GM18868 (cell line): ENCODE measurements at regions not wholly inside any gene's neighbourhood (a gene's known extent, or its start where the extent isn't known, plus 50 kb on each side); places are given as distances from the start of the nearest gene placed in this dataset.

Source experiments
- ATAC-seq: cut with Tn5 transposase; IDR thresholded peaks from one replicate; pipeline ENCODE4 v1.9.1; 2021; ENCODE audit warnings: mild to moderate bottlenecking, moderate library complexity; ENCODE audit not compliant: unreplicated experiment

GRCh38 chr3:81439108-81439507 is 322.3 kb downstream of the GBE1 start:
- ATAC-seq, result no peak

- ATAC-seq, result no peak
Measured at GRCh38 chr3:81437683-81438082, 323.8 kb downstream of the GBE1 start.

DNA sequence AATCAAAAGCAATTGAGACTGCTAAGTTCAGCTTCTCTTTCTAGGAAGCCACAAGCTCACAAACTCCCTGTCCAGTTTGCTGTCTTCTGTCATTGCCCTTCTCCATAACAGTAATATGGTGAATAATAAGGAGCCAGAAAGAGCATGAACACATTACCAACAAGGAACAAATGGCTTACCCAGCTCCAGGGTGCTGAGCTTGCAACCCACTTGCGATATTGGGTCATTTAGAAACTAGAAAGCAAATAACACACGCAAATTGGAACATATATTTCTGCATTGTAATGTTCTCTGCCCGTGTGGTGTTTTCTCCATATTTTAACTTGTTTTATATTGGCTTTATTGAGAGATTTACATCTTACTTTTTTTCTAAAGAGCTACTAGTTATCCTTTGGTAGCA is 325.3 kb downstream of the GBE1 start:
- ATAC-seq, result peak; percentile 51

DNA sequence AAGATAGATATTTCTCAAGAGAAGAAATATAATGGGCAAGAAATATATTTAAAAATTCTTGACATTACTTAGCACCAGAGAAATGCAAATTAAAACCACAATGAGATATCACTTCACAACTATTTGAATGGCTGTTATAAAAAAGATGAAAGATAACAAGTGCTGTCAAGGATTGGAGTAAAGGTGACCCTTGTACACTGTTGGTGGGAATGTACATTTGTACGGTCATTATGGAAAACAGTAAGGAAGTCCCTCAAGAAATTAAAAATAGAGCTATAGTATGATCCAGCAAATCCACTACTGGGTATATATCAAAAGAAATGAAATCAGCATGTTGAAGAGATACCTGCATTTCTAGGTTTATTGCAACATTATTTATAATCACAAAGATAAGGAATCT is 326.4 kb downstream of the GBE1 start:
- no peak for ATAC-seq

GRCh38 chr3:81434161-81434560 is 327.3 kb downstream of the GBE1 start:
- no peak for ATAC-seq

GRCh38 chr3:81433675-81434074 is 327.8 kb downstream of the GBE1 start:
- no peak for ATAC-seq

DNA sequence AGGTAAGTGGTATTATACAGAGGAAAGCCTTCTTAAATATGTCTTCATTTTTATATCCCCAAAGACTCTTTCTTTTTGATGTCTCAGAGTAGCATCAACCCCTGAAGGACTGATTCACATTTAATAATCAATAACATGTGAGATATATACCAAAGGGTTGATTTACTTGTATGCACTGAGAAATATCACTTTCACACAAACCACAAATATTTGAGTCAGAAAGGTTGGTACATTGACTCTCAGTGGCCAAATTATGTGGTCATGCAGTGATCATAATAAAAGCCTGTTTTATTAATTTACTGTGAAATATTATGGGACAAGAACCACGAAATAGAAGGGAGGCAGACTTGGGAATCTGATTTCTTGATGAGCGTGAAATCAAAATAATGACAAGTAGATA is 329.0 kb downstream of the GBE1 start:
- no peak for ATAC-seq

DNA sequence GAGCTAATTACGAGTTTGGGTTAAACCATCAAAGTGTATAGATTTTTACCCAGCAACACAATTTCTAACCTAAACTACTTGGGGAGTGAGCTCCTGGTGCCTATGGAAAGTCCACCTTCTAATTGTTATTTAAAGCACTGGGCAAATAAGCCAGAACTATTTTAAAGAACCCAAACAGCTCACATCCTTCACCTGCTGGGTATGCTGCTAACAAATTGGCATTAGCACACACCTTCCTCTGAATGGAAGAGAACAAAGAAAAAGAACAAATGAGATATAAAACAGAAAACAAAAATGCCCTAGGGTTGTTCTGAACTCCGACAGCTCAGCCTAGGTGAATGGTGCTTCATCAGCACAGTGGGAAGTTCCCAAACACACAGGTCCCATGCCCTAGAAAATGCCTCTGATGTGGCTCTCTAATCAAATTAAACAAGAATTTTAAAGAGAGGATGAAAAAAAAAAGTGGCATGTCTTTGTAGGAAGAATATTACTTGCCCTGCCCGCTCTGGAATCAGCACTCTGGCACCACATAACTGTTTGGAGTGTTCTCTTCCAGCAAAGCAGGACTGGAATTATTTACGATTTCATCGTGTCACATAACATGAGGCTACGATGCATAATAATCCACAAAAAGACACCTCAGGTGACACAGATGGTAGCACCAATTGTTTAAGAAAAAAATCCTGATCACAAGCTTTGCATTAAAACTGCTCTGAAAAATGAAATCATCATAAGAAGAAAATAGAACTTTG is 334.4 kb downstream of the GBE1 start:
- no peak for ATAC-seq

DNA sequence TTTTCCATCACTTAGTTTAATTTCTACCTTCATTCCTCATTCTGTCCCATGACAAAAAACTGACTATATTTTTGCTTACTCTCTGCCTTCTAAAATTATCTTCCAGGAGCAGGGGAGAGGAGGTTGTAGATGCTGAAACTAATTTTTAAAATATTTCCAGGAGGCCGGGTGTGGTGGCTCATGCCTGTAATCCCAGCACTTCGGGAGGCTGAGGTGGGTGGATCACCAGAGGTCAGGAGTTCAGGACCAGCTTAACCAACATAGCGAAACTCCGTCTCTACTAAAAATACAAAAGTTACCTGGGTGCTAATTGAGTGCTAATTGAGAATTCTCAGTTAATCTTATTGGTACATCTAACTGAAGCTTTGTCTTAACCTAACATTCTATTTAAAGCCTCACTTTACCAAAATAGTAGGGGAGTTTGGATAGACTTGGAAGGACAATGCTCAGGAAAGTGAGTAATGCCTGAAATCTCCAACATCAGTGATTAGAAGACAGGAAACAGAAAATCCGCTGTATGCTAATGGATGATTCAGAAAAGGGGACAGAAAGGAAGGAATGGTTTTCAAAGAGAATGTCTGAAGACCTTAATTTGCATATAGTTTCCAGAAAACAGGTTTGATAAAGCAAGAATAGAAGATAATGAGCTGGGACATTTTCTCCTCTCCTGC is 336.1 kb downstream of the GBE1 start:
- no peak for ATAC-seq

DNA sequence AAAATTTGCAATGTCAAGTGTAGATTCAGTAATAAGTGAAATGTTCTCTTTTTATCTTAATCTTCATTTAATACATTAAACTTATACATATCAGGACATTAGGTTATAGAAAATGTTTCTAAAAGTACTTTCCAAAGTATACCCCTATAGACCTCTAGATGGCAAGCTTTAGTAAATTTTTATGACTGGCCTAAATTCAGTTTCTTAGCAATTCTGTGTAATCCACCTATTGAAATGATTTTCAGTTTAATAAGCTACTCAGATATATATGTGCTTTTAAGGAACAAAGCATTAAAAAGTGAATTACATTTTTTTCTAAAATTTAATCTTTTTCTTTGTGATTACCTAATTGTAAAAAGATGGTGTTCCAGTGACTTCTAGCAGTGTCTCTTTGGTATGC is 342.2 kb downstream of the GBE1 start:
- ATAC-seq, result peak; percentile 68

DNA sequence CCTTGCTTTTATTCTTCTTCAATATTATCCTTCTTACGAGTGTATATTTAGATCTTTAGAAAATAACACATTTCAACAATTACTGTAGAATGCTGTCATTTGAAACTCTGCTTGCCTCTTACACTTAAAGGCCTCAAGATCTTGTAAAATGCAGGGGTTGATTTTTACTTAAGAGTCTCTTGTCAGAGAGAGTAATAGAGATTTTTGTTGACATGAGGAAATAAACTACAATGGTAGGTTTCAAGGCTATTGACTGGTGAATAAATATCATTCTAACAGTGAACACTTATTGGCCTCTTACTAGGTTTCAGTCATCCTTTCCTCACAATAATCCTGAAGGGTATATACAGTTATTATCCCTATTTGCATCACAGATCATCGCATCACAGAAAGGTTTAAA is 344.6 kb downstream of the GBE1 start:
- ATAC-seq, result no peak

DNA sequence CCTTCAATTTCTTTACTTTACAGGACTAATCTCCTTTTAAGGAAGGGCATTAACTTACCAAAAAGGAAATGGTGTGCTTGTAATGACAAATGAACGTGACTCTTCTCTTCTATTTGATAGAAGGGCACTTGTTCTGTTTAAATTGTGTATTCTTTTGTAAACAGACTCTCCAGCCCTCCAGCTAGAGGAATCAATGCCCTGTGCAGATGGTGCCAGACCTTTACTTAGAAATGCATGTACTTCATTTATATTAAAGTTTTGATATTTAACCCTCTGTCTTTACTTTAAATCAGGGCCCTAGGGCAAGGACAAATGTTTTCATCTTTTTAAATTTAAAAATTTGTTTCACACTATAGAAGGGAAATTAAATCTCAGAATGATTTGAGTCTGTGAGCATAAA is 355.1 kb downstream of the GBE1 start:
- no peak for ATAC-seq

DNA sequence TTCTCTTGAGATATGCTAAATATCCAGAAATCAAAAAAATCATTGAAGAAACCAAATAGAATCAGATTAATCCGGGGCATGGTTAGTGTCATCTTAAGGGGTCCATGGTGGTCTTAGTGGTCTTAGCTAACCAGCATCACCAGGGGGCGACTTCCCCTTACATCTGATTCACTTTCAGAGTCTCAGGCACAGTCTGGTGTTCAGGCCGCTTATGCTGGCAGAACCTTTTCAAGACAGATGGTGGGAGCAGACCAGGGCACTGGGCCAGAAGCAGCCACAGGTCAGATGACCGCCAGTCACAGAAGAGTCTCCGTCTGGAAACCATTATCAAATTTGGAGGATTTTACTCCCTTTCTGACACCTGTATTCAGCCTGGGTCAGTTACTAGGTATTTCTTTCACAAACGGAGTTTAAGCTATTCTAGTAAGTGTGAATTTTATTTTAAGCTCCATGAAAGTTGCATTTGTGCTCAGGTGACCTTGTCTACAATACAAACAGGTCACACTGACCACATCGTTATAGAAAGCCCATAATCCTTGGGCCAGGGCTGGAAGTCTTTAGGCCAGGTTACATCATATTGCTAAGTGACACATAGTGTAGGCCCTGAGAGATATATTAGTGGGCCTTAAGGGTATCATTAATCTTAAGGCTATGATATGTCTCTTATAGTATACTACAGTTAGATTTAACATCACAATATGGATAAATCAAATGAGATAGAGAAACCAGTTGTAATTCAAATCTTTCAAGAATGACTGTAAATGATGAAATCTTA is 365.5 kb downstream of the GBE1 start:
- ATAC-seq, result peak; percentile 39

- peak; percentile 35 for ATAC-seq
Measured at GRCh38 chr3:81394651-81395524, 366.6 kb downstream of the GBE1 start.

GRCh38 chr3:81393251-81393650 is 368.2 kb downstream of the GBE1 start:
- ATAC-seq, result no peak

GRCh38 chr3:81390796-81391195 is 370.6 kb downstream of the GBE1 start:
- ATAC-seq, result no peak

DNA sequence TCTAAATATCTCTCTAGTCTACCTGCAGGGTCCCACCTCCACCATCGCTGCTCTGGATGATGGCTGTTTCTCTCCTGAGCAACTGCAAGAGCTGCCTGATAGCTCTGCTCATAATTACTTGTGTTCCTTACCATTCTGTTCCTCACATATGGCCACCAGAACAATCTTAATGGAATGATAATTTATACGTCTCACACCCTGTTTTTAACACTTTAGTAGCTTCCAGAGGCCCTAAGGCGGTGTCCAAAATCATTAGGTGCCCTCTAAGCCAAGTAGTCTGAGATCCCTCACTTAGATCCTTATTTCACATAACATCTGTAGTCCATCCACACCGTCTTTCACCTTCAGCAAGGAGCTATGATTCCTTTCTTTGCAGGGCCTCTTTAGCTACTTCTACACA is 373.3 kb downstream of the GBE1 start:
- ATAC-seq, result no peak

GRCh38 chr3:81382470-81382869 is 379.0 kb downstream of the GBE1 start:
- no peak for ATAC-seq

DNA sequence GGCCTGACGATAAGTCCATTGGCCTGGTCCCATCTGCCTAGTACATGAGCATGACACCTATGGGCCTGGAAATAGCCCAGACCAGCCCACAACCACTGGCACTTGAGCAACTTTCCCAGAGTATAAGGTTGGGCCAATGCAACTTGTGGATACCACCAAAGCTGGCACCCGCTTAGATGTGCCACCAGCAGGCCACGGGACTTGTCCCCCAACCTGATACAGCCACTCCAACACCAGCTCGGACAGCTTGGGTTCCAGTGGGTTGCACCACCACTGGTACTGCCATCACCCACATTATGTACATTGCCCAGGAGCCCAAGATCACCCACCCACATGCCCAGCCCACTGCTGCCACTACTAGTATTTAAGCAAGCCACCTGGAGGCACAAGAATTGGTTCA is 381.2 kb downstream of the GBE1 start:
- no peak for ATAC-seq

GRCh38 chr3:81378552-81379293 is 382.7 kb downstream of the GBE1 start:
- ATAC-seq, result no peak
